GM12878 (cell line): ENCODE measurements at regions not wholly inside any gene's neighbourhood (a gene's known extent, or its start where the extent isn't known, plus 50 kb on each side); places are given as distances from the start of the nearest gene placed in this dataset.
"Not testable (repeated sequence)": the region's sequence is repeated elsewhere in the genome, so short reads cannot be mapped to it uniquely, and the experiment has no call there.

Source experiments
- ATAC-seq: fragments of 200-7000 bp; cut with Tn5 transposase; 3 replicates; pipeline ENCODE4 v1.9.1; 2020; ENCODE audit warnings: mild to moderate bottlenecking, moderate library complexity
- BruUV-seq: library from RNA; stranded (reverse); fragments of 400-500 nt; replicated peaks from 2 replicates; lab custom pipeline; 2021; lab: Mats Ljungman, UMichigan
- CTCF ChIA-PET: fragments of 300-600 bp; sonication (Branson Sonifier 250); formaldehyde crosslinking; extraction: SDS; loops from one replicate; lab custom pipeline; 2021; ENCODE audit warnings: inconsistent platforms; lab: Yijun Ruan, JAX
- POLR2A ChIA-PET: fragments of 350-600 bp; formaldehyde crosslinking; extraction: SDS; loops from one replicate; lab custom pipeline; 2021; ENCODE audit warnings: inconsistent platforms; lab: Charles Lee
- RAD21 ChIA-PET: fragments of 300-600 bp; sonication (Branson Sonifier 250); formaldehyde crosslinking; loops from one replicate; lab custom pipeline; 2023; ENCODE audit warnings: antibody characterized with exemption; ENCODE audit not compliant: unreplicated experiment; lab: Charles Lee
- SMC1A ChIA-PET: fragments of 300-600 bp; sonication (Branson Sonifier 250); formaldehyde crosslinking; loops from one replicate; lab custom pipeline; 2023; ENCODE audit not compliant: unreplicated experiment, uncharacterized antibody; lab: Charles Lee
- DNase-seq: peaks from one replicate; pipeline ENCODE4 v3.0.0-alpha.2; 2011; ENCODE audit warnings: low read depth, low spot score
- FAIRE-seq: peaks from 3 replicates; lab custom pipeline; 2011; peaks lifted over from hg19 to GRCh38; lab: Jason Lieb, UNC
- H2AFZ ChIP-seq: 2 replicates; pipeline ENCODE4 v1.6.0; 2011; ENCODE audit warnings: low read depth, low read length, control low read depth; ENCODE audit not compliant: control insufficient read depth
- H3K27ac ChIP-seq: 2 replicates; pipeline ENCODE4 v1.5.1; 2011; ENCODE audit warnings: control low read depth; ENCODE audit not compliant: control insufficient read depth, insufficient read depth
- H3K27me3 ChIP-seq, 2 experiments: replicated peaks in 1 of 2; 2 replicates each; pipeline versions ENCODE4 v1.6.0 to v1.6.1; 2011; ENCODE audit warnings: low read length in 1 of 2; ENCODE audit not compliant: control insufficient read depth in 2 of 2, insufficient read depth in 2 of 2
- H3K36me3 ChIP-seq, 2 experiments: 2 replicates each; pipeline ENCODE4 v1.5.1; 2011; ENCODE audit warnings: low read length in 1 of 2; ENCODE audit not compliant: control insufficient read depth in 2 of 2, insufficient read depth in 2 of 2
- H3K4me1 ChIP-seq: 2 replicates; pipeline ENCODE4 v1.6.1; 2011; ENCODE audit warnings: mild to moderate bottlenecking, low read length, moderate library complexity, mixed read lengths; ENCODE audit not compliant: control insufficient read depth, insufficient read depth
- H3K4me2 ChIP-seq: 2 replicates; pipeline ENCODE4 v1.6.0; 2011; ENCODE audit warnings: control low read depth; ENCODE audit not compliant: control insufficient read depth, insufficient read depth
- H3K4me3 ChIP-seq: fragments of 200-600 bp; sonication (generic); 2 replicates; pipeline ENCODE4 v1.5.1; 2016
- H3K79me2 ChIP-seq: 2 replicates; pipeline ENCODE4 v1.6.0; 2011; ENCODE audit warnings: low read length; ENCODE audit not compliant: control insufficient read depth, insufficient read depth
- H3K9ac ChIP-seq: 2 replicates; pipeline ENCODE4 v1.8.0; 2011; ENCODE audit warnings: low read length, control low read depth, mixed read lengths; ENCODE audit not compliant: control insufficient read depth, insufficient read depth
- H3K9me3 ChIP-seq: replicated peaks from 3 replicates; pipeline ENCODE4 v1.5.1; 2011; ENCODE audit warnings: mild to moderate bottlenecking, low read length; ENCODE audit not compliant: control insufficient read depth, insufficient read depth
- H4K20me1 ChIP-seq: 2 replicates; pipeline ENCODE4 v1.6.0; 2011; ENCODE audit not compliant: control insufficient read depth, insufficient read depth
- IKZF1 ChIP-seq: fragments of 450-650 bp; conservative IDR thresholded peaks from 2 replicates; pipeline ENCODE4 v1.6.1; 2017; ENCODE audit warnings: antibody characterized with exemption, mild to moderate bottlenecking
- MEF2B ChIP-seq: fragments of 450-650 bp; IDR thresholded peaks from 2 replicates; pipeline ENCODE4 v1.6.1; 2018; ENCODE audit warnings: mild to moderate bottlenecking, moderate library complexity; ENCODE audit not compliant: partially characterized antibody, poor library complexity, severe bottlenecking
- SP1 ChIP-seq: IDR thresholded peaks from one replicate; pipeline ENCODE4 v1.6.1; 2011; ENCODE audit warnings: low read depth, low read length
- STAT1 ChIP-seq: fragments of 450-650 bp; conservative IDR thresholded peaks from 2 replicates; pipeline ENCODE4 v1.6.1; 2014; ENCODE audit warnings: antibody characterized with exemption, mild to moderate bottlenecking
- SUPT20H ChIP-seq: IDR thresholded peaks from 2 replicates; pipeline ENCODE4 v1.6.1; 2011; ENCODE audit warnings: low read depth, mild to moderate bottlenecking, low read length, moderate library complexity, borderline replicate concordance; ENCODE audit not compliant: control insufficient read depth
- WGBS: methylation state at CpG from one replicate; pipeline ENCODE4 v1.1.6; 2016; ENCODE audit warnings: low lambda C conversion rate; ENCODE audit not compliant: insufficient replicate concordance, insufficient coverage; ENCODE audit errors: missing lambda C conversion rate; 5-methylcytosine and 5-hydroxymethylcytosine counted together
- in situ Hi-C: fragments of 300-500 bp; cut with MboI; formaldehyde crosslinking; loops from 9 replicates; pipeline ENCODE4 v1.14.3; 2018; ENCODE audit warnings: mixed read lengths
- intact Hi-C: fragments of 100-400 bp; cut with micrococcal nuclease; formaldehyde crosslinking; loops from one replicate; pipeline ENCODE4 v1.14.2; 2022; ENCODE audit not compliant: unreplicated experiment
- TF ChIP-seq, protein P1 (sequence below): IDR thresholded peaks from 2 replicates; pipeline ENCODE4 v1.6.1; 2012; ENCODE audit warnings: low read length, inconsistent platforms

DNA sequence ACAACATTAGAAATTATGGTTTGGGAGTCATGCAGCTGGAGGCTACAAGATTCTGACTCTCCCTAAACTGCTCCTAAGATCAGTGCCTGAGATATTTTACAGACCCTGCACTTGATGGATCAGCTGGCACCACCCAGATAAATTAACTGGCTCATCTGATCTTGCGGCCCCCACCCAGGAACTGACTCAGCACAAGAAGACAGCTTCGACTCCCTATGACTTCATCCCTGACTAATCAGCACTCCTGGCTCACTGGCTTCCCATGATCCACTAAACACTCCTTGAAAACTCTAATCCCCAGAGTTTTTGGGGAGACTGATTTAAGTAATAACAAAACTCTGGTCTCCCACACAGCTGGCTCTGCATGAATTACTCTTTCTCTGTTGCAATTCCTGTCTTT lies 617.8 kb upstream of the AUTS2 start:
- SMC1A ChIA-PET, BruUV-seq, H3K36me3 ChIP-seq, H3K27me3 ChIP-seq, H2AFZ ChIP-seq, H3K9me3 ChIP-seq, CTCF ChIA-PET, FAIRE-seq, H3K4me2 ChIP-seq, intact Hi-C loops, H3K79me2 ChIP-seq, H3K4me1 ChIP-seq, in situ Hi-C loops, H4K20me1 ChIP-seq, H3K27ac ChIP-seq, H3K4me3 ChIP-seq, ATAC-seq, POLR2A ChIA-PET, DNase-seq, RAD21 ChIA-PET, H3K9ac ChIP-seq: not testable (repeated sequence)
- WGBS = 8% methylated on average over 2 of the region's 2 CpGs

DNA sequence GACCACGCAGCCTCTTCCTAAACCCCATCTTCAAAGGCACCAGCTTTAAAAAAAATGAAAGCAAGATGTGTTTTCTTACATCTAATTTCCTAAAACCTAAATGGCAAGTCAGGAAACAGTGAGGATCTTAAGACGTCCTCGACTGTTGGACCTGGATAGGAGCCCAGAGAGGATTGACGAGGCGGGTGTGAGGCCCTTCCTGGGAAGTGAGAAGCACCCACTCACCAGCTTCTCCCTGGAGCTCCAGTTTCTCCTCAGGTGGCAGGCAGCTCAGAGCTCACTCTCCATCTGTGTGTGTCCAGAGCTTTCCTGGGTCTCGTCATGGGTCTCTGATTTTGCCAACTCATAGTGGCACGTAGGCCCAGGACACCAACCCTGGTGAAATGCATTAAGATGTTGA lies 614.0 kb upstream of the AUTS2 start:
- RAD21 ChIA-PET = no interaction called here
- no TSS peak for BruUV-seq
- no peak for FAIRE-seq

More for the DNA sequence above, 614.0 kb upstream of the AUTS2 start:
- ChIA-PET CTCF (no interaction called here), POLR2A (no interaction called here), SMC1A (no interaction called here)
- intact Hi-C loops = no loop called here
- no peak overlapping the region for H3K4me2 ChIP-seq
- no peak for ATAC-seq
- no peaks in the 10 kb centered on the region for H3K4me1 ChIP-seq
- no peaks in the 10 kb centered on the region for H3K36me3 ChIP-seq
- no peak overlapping the region for H3K4me3 ChIP-seq
- WGBS = 6% methylated on average over 7 of the region's 7 CpGs
- no peaks in the 10 kb centered on the region for H3K27me3 ChIP-seq
- no peaks in the 10 kb centered on the region; the same call in 1 of the 3 replicates for H3K9me3 ChIP-seq
- TF ChIP-seq, protein P1, sequence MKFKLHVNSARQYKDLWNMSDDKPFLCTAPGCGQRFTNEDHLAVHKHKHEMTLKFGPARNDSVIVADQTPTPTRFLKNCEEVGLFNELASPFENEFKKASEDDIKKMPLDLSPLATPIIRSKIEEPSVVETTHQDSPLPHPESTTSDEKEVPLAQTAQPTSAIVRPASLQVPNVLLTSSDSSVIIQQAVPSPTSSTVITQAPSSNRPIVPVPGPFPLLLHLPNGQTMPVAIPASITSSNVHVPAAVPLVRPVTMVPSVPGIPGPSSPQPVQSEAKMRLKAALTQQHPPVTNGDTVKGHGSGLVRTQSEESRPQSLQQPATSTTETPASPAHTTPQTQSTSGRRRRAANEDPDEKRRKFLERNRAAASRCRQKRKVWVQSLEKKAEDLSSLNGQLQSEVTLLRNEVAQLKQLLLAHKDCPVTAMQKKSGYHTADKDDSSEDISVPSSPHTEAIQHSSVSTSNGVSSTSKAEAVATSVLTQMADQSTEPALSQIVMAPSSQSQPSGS = no peak
- TF ChIP-seq MEF2B (no peak), IKZF1 (no peak), SP1 (no peak), STAT1 (no peak), SUPT20H (no peak)
- TF ChIP-seq, all 136 proteins: peak for 0
- in situ Hi-C loops = no loop called here
- Histone ChIP-seq H3K9ac (no peak overlapping the region), H3K27ac (no peak overlapping the region), H4K20me1 (no peaks in the 10 kb centered on the region), H3K79me2 (no peaks in the 10 kb centered on the region), H2AFZ (no peak overlapping the region)
- no peak for DNase-seq
